HG03097 (cell line): ENCODE measurements at regions not wholly inside any gene's neighbourhood (a gene's known extent, or its start where the extent isn't known, plus 50 kb on each side); places are given as distances from the start of the nearest gene placed in this dataset.
"Not testable (repeated sequence)": the region's sequence is repeated elsewhere in the genome, so short reads cannot be mapped to it uniquely, and the experiment has no call there.

Source experiments
- ATAC-seq: cut with Tn5 transposase; IDR thresholded peaks from one replicate; pipeline ENCODE4 v1.9.1; 2021; ENCODE audit not compliant: unreplicated experiment, low FRiP score

DNA sequence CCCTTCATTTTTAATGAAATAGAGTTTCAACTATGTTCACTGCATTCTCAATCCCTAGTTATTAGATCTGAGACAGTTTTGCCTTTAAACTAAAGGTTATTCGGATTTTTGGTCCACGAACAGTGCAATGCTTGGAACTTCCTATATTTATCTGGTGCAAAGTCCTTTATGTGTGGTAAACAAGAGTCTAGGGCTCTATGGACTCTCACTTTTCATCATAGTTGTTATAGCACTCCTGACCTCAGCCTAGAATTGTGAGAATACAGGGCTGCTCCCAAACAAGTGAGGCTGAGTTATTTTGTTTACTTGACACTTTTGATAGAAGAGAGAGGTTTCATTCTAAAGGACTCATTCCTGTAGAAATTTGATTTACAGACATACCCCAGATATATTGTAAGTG lies 692.1 kb downstream of the TTLL7 start:
- ATAC-seq, result not testable (repeated sequence)

DNA sequence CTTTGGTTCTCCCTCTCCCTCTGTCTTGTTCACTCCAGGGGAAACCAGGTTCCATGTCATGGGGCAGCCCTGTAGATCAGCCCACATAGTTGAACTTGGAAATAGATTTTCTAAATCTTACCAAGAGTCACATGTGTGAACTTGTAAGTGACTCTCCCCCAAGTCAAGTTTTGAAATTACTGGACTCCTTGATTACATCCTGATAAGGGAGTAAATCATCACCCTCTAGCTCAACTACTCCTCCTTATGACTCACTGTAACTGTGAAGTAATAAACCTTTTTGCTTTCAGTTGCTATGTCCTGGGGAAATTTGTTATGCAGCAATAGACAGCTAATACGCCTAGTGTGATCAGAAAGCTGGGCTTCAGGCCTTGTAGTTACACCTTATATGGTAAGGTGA lies 703.3 kb downstream of the TTLL7 start:
- ATAC-seq, result not testable (repeated sequence)

DNA sequence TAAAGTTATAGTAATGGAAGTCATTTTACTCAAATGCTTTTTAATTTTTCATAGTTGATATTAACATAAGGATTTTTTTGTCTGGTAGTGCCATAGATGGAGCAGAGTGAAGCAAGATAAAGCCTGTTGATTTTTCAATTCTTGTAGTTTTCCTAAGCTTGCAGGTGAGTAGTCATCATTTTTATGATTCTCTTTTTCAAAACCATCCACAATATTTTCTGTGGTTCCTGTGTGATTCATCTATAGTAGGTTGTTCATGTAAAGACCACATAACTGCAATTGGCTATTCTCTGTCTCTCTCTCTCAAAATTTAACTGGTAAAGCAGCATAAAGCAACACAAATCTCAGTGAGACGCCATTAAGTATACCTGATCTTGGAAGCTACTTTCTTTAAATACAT lies 711.5 kb downstream of the TTLL7 start:
- not testable (repeated sequence) for ATAC-seq

DNA sequence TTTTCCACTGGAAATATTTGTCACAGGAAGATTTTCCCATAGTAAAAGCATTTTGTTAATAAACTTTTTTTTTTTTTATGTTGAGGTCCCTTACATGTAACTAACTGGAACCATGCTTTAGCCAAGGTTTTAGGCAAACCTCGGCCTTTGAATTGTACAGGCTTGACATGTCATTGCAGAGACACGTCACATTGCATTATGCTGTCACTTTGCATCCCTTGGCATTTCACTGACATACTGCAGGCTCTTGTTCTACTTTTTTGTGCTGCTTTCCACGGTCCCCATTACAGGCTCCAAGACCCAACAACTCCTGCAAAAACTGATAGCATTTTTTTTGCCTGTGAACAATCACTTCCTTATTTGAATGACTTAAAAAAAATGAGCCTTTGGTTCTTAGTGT lies 724.3 kb downstream of the TTLL7 start:
- ATAC-seq, result not testable (repeated sequence)

DNA sequence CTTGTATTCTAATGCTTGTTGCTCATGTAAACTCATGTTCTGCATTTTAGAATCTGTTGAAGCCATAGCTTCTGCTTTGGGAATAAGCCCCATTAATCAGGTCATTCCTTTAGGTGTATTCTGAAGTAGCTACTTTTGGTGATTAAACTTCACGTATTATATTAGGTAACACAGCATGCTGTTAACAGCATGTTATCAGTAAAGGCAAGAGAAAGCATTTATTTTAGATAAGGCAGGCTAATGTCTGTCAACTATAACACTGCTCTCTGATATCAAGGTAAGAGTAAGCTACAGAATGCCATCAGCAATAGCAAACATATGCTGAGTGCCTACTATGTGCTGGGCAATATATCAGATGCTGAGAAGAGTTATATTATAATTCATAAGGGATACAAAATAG lies 726.4 kb downstream of the TTLL7 start:
- ATAC-seq, result not testable (repeated sequence)

DNA sequence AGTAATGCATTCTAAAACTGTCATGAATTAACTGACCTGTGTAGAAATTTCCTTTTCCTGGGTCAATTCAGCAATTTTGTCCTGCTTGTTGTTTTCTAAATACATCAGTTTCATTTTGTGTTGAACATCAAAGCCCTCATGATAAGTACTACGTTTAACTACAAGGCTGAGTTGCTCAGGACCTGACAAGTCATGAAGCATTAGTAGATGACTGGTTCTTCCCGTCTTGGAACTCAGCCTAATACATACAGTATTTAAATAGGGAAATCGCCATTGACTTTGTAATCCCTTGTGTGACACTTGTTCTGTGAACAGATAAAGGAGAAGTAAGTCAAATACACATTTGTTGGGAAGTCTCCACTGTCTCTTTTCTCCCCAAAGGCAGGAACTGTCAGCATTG lies 727.1 kb downstream of the TTLL7 start:
- ATAC-seq, result not testable (repeated sequence)

DNA sequence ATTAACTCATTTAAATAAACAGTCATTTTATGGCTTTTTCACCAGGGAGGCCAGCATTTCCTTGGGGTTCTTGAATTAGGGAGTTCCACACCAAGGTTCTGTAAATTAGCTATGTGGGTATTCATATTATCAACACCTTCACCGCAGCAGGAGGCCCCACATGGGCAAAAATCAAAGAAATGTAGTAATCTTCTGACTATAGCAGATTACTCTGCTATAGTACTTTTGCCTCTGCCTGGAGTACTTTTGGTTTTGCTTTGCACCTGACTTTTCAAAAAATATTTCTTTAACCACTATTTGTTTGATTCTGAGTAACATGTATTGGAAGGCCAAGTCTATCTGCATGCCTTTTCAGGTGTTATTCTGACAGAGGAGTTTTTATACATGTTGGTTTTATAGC lies 728.1 kb downstream of the TTLL7 start:
- not testable (repeated sequence) for ATAC-seq

DNA sequence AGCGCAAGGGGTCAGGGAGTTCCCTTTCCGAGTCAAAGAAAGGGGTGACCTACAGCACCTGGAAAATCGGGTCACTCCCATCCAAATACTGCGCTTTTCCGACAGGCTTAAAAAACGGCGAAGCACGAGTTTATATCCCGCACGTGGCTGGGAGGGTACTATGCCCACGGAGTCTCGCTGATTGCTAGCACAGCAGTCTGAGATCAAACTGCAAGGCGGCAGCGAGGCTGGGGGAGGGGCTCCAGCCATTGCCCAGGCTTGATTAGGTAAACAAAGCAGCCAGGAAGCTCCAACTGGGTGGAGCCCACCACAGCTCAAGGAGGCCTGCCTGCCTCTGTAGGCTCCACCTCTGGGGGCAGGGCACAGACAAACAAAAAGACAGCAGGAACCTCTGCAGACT lies 735.1 kb downstream of the TTLL7 start:
- ATAC-seq, result not testable (repeated sequence)

DNA sequence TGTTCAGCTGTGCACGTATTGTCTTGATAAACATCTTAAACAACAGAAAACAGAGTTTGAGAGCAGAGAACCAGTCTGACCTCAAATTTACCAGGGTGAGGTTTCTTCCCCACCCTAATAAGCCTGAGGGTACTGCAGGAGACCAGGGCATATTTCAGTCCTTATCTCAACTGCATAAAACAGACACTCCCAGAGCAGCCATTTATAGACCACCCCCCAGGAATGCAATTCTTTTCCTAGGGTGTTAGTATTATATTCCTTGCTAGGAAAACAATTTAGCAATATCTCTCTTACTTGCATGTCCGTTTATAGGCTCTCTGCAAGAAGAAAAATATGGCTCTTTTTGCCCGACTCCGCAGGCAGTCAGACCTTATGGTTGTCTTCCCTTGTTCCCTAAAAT lies 747.2 kb downstream of the TTLL7 start:
- not testable (repeated sequence) for ATAC-seq

DNA sequence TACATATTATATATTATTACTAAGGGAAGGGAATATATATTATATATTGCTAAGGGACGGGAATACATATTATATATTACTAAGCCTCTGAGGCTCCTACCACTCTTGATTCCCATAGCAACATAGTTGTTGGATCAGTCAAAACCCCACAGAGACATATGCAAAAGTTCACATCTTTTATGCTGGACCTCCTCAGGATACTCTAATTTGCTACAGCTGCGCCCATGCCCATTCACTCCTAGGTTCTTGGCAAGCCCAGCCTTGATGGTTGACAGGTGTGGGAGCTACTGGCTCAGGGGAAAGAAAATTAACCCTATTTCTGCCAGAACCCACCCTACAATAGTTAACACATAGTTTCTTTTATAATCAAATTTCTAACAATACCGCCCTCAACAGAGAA lies 752.2 kb downstream of the TTLL7 start:
- ATAC-seq, result not testable (repeated sequence)

DNA sequence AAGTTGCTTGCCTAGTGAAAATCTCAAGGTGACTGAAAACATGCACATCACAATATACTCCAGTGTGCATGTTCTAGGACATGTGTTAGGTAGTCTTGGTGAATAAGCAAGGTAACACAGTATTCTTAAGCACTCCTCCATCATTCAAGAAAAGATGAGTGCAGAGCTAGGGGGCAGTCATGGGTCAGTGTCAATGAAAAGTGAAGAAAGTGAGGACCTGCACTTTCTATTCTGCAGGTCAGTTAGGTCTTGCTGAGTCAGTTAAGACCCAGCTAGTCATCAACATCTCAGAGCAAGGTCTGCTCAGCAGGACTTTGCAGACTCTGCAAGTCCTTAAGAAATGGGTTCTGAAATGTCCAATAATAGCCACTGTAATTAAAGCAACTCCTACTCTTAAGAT lies 754.1 kb downstream of the TTLL7 start:
- not testable (repeated sequence) for ATAC-seq

DNA sequence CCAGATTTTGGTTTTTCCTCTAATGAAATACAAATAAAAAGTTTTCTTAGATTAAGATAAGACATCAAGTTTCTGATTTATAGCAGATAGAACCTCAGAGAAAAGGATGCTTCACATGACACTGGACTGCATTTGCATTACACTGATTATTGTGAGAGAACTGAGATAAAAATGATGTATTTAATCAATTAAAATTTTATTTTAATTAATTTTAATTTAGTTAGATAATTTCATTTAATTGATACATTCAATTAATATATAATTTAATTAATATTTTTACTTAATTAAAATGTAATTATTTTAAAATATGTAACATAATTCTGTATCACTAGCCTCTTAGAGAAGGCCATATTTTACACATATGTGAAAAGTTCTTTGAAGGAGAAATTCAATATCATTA lies 759.4 kb downstream of the TTLL7 start:
- ATAC-seq, result not testable (repeated sequence)

DNA sequence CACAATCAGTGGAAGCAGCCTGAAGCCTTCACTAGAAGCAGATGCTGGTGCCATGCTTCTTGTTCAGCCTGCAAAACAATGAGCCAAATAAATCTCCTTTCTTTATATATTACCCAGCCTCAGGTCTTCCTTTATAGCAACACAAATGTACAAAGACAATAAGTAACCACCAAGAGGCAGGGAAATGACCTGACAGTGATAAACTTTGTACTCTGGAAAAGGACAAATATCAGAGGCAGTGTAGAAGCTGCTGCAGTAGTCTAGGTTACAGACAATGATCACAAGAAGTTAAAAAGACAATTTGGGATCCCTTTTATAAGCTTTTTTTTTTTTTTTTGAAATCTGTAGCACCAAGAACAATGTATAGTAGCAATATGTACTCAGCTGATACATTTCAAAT lies 760.3 kb downstream of the TTLL7 start:
- not testable (repeated sequence) for ATAC-seq

DNA sequence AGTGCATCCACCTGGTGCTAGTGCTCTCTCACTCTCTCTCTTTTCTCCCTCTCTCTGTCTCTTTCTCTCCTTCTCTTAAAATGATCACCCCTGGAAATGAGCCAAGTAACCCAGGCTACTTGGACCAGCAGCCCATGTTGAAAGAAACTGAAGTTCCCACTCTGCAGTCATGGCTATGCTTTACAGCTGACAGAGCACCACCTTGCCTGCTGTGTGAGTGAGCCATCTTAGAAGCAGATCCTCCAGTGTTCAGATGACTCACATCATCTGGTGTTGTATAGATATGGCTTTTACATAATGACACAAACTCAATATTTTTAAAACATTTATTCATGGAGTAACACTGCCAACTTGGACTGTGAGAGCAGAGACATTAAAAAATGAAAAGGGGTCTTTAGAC lies 779.1 kb downstream of the TTLL7 start:
- ATAC-seq, result not testable (repeated sequence)

DNA sequence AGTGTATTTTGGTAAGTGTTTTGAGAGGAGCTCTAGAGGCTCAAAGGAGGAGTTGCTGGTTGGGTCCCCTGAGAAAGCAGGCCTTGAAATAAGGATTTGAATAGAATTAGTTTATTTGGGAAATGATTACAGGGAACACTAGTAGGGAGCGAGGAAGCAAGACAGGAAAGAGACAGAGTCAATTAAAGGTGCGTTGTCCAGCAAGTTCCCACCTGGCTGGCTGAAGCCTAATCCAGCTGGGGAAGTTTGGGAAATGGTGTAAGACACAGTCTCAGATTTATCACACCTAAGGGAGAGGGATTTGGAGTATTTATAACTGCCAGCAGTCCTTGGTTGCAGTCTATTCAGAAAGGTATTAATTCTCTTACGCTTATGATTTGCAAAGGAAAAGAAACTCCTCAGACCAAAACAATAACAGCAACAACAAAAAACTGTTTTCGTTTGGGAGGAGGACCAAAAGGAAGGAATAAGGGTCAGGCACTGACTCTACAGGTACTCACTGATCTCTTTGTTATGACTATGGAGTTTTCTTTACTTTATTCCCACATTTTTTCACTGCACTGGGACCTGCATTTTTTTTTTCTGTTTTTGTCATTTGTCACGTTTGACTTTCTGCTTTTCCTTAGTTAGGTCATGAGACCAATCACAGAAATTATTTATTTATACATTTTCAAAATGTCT lies 780.8 kb downstream of the TTLL7 start:
- ATAC-seq, result not testable (repeated sequence)

DNA sequence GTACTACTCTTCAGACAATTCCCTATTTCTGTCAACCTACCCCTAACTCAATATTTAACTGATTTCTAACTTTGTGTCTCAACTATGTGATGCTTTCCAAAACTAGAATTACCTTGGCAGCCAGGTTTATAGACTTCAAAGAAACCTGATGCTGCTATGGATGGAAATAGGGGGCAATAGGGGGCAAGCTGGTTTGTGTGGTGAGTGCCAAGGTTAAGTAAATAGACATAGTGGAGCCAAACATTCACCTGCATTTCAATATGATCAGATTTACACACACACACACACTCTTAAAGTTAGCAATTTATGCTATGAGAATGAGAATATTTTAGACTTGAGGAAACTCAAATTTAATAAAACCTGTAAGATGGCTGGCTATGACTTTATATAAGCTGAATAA lies 784.6 kb downstream of the TTLL7 start:
- ATAC-seq, result not testable (repeated sequence)

DNA sequence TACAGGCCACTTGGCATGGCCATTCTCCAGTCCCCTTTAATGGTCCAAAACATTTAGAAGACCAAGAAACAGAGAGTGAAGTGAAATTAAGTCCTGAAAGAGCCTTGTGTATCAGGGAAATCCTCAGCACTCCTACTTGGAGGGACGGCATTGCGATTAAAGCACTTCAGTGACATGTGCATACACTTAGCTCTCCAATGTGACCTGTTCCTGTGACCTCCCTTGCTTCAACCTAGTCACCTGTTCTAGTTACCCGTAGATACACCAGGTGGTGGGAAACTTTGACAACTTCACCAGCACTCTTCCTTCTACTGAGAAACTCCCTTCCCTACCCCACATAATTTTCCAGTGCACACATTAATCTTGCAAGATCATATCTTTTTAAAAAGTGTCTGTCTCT lies 785.3 kb downstream of the TTLL7 start:
- ATAC-seq, result not testable (repeated sequence)

DNA sequence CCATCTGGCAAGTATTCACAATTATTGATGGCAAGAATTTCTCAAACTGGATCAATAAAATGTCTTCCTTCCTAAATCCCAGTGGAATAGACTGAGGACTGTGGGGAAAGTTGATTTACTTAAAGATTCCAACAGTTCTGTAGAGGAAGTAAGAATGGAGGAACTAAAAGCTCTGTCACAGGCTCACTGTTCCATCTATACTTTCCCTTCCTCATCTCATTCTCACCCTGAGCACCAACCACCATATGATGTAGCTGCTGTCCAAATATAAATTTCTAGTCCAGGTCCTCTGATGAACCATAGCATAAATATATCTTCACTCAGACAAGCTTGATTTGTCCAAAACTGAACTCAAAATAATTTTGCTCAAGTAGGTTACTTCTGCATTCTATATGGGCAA lies 786.9 kb downstream of the TTLL7 start:
- ATAC-seq, result not testable (repeated sequence)

DNA sequence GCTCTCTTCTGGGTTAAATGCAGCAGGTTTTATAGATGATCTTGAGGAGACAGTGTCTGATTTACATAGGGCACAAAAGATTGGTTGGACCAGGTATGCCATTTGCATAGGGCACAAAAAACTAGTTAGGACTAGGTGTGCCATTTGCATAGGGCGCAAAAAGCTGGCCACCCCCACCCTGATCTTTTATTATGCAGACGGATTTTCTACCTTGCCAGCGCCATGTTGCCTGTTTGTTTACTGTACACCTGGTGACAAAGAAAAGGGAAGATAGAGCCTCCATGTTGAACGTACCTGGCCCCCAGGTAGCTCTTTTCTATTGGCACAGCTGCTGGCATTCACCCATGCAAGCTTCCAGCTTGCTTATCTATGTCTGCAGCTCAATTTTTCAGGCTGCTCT lies 790.4 kb downstream of the TTLL7 start:
- ATAC-seq, result not testable (repeated sequence)

DNA sequence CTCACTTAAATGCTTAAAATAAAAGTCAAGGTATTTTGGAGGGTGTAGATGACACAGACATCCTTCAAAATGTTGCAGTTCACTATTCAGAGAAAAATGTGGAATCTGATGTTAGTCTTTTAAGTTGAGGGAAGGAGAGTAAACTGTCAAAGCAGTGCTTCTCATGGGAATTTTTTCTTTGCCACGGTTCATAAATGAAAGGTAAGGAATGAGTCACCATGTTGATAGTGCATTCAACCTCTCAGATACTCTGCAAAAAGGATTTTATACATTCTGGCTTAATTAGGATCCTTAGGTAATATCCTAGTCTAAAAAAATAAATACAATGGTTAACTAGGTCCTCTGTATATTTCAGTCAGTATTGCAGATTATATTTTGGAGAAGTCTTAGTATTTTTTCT lies 804.3 kb downstream of the TTLL7 start:
- not testable (repeated sequence) for ATAC-seq

DNA sequence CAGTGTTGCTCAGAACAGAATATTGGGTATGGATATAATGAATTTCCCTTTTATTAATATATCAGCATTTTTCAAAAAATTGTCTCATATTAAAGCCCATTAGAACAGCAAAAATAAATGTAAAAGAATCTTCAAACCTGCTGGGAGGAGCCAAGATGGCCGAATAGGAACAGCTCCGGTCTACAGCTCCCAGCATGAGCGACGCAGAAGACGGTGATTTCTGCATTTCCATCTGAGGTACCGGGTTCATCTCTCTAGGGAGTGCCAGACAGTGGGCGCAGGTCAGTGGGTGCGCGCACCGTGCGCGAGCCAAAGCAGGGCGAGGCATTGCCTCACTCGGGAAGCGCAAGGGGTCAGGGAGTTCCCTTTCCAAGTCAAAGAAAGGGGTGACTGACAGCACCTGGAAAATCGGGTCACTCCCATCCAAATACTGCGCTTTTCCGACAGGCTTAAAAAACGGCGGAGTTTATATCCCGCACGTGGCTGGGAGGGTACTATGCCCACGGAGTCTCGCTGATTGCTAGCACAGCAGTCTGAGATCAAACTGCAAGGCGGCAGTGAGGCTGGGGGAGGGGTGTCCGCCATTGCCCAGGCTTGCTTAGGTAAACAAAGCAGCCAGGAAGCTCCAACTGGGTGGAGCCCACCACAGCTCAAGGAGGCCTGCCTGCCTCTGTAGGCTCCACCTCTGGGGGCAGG lies 816.8 kb downstream of the TTLL7 start:
- ATAC-seq, result not testable (repeated sequence)

DNA sequence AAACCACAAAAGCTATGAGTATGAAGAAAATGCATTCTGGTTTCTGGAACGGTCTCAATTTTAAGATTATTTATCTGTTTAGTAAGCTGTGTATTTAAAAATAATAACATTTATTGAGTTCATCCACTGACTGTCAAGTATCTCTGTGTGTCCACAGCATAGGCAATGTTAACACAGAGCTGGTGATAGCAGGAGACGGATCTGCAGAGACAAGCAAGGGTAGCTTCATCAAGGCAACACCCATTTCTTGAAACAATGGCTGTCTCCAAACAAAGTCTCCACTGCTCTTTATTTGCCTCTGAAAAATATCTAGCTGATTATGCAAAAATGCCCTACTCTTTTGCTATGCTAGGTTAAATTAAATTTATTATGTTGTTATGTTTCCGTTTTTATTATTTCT lies 818.3 kb downstream of the TTLL7 start:
- ATAC-seq, result not testable (repeated sequence)
